GM23338 (cell line): ENCODE measurements at regions not wholly inside any gene's neighbourhood (a gene's known extent, or its start where the extent isn't known, plus 50 kb on each side); places are given as distances from the start of the nearest gene placed in this dataset.

Experiments
- CREB1 ChIP-seq: fragments of 250-450 bp; sonication (Bioruptor Pico); IDR thresholded peaks from 2 replicates; pipeline ENCODE4 v1.5.0; 2020; ENCODE audit warnings: low read depth, mild to moderate bottlenecking, moderate library complexity
- EZH2 ChIP-seq: fragments of 200-600 bp; sonication (generic); IDR thresholded peaks from one replicate; pipeline ENCODE4 v1.8.0; 2017; ENCODE audit warnings: antibody characterized with exemption, mild to moderate bottlenecking, low read depth; ENCODE audit not compliant: unreplicated experiment
- EZH2phosphoT487 ChIP-seq: fragments of 200-600 bp; sonication (generic); IDR thresholded peaks from one replicate; pipeline ENCODE4 v1.8.1; 2018; ENCODE audit warnings: antibody characterized with exemption; ENCODE audit not compliant: unreplicated experiment
- POLR2AphosphoS5 ChIP-seq: IDR thresholded peaks from 2 replicates; pipeline ENCODE4 v1.6.1; 2016; ENCODE audit warnings: antibody characterized with exemption, low read depth
- TF ChIP-seq, protein P1 (sequence below), 2 experiments: fragments of 200-600 bp in 1 of 2; sonication (generic) in 1 of 2; conservative IDR thresholded peaks; 2 replicates each; pipeline versions ENCODE4 v1.5.1 to v1.6.1; 2016 to 2017; ENCODE audit warnings: antibody characterized with exemption in 2 of 2, low read depth in 2 of 2, mild to moderate bottlenecking in 2 of 2, moderate library complexity in 1 of 2
- TF ChIP-seq, protein P2 (sequence below): IDR thresholded peaks from one replicate; pipeline ENCODE4 v1.6.1; 2018; ENCODE audit warnings: antibody characterized with exemption; ENCODE audit not compliant: unreplicated experiment

DNA sequence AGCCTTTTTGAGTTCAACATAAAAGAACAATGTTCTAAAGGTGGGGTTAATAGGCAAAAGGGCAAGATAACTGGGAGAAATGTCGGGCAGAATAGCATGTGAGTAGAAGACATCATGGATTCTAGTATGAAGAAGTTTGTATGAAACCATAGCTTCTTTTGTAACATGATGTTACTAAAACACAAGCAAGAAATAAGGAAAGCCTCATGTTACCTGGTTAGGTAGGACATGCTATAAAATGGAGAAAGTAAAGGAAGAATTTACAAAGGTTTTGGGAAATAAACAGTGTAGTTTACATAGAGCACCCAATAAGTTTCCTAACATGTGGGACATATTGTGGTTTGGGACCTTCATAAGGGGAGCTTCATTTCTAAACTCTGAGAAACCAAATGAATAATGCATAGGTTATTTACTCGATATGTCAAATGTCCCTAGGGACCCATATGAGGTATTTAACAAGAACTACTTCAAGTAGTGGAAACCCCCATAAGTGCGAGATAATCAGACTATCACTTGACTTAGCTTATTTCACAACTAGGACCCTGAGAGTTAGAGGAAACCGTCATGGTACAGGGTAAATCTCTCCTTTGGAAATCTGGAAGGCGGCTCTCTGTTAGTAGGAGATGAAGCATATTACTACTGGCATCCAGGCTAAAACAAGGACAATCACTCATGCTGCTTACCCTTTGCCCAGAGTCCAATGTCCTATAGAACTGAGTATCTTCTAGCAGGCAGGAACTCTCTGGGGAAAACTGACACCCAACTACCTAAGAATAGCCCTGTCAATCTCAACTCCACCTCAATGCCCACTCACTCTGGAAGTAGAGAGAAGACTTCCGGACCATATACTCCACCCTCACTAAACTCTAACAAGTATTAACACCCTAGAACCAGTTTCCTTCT, 57.5 kb downstream of the ILRUN start:
- TF ChIP-seq POLR2AphosphoS5 (no peak), EZH2 (no peak), EZH2phosphoT487 (no peak), CREB1 (no peak)
- TF ChIP-seq, protein P1, sequence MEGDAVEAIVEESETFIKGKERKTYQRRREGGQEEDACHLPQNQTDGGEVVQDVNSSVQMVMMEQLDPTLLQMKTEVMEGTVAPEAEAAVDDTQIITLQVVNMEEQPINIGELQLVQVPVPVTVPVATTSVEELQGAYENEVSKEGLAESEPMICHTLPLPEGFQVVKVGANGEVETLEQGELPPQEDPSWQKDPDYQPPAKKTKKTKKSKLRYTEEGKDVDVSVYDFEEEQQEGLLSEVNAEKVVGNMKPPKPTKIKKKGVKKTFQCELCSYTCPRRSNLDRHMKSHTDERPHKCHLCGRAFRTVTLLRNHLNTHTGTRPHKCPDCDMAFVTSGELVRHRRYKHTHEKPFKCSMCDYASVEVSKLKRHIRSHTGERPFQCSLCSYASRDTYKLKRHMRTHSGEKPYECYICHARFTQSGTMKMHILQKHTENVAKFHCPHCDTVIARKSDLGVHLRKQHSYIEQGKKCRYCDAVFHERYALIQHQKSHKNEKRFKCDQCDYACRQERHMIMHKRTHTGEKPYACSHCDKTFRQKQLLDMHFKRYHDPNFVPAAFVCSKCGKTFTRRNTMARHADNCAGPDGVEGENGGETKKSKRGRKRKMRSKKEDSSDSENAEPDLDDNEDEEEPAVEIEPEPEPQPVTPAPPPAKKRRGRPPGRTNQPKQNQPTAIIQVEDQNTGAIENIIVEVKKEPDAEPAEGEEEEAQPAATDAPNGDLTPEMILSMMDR (conservative IDR thresholded peaks at IDR 0.05; ENCODE audit: low read depth in 2 of 2): no peak
- TF ChIP-seq, protein P2, sequence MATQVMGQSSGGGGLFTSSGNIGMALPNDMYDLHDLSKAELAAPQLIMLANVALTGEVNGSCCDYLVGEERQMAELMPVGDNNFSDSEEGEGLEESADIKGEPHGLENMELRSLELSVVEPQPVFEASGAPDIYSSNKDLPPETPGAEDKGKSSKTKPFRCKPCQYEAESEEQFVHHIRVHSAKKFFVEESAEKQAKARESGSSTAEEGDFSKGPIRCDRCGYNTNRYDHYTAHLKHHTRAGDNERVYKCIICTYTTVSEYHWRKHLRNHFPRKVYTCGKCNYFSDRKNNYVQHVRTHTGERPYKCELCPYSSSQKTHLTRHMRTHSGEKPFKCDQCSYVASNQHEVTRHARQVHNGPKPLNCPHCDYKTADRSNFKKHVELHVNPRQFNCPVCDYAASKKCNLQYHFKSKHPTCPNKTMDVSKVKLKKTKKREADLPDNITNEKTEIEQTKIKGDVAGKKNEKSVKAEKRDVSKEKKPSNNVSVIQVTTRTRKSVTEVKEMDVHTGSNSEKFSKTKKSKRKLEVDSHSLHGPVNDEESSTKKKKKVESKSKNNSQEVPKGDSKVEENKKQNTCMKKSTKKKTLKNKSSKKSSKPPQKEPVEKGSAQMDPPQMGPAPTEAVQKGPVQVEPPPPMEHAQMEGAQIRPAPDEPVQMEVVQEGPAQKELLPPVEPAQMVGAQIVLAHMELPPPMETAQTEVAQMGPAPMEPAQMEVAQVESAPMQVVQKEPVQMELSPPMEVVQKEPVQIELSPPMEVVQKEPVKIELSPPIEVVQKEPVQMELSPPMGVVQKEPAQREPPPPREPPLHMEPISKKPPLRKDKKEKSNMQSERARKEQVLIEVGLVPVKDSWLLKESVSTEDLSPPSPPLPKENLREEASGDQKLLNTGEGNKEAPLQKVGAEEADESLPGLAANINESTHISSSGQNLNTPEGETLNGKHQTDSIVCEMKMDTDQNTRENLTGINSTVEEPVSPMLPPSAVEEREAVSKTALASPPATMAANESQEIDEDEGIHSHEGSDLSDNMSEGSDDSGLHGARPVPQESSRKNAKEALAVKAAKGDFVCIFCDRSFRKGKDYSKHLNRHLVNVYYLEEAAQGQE: no peak
